WTC11 (cell line): ENCODE measurements at regions not wholly inside any gene's neighbourhood (a gene's known extent, or its start where the extent isn't known, plus 50 kb on each side); places are given as distances from the start of the nearest gene placed in this dataset.

Source experiments
- ATAC-seq: fragments of 200-7000 bp; cut with Tn5 transposase; 2 replicates; pipeline ENCODE4 v1.10.0; 2021; ENCODE audit warnings: mild to moderate bottlenecking, moderate library complexity
- CTCF ChIA-PET: fragments of 300-600 bp; sonication (Branson Sonifier 250); formaldehyde crosslinking; loops from one replicate; lab custom pipeline; 2021; ENCODE audit warnings: antibody characterized with exemption; lab: Charles Lee
- POLR2A ChIA-PET: fragments of 350-600 bp; sonication (Branson Sonifier 250); formaldehyde crosslinking; loops from one replicate; lab custom pipeline; 2021; ENCODE audit warnings: antibody characterized with exemption; lab: Charles Lee
- DNase-seq: peaks from one replicate; pipeline ENCODE4 v3.0.0; 2021; ENCODE audit warnings: low spot score
- H3K27ac Mint-ChIP-seq: 2 replicates; pipeline ENCODE4 v1.8.0; 2021; ENCODE audit warnings: mixed read lengths
- H3K27me3 Mint-ChIP-seq: 2 replicates; pipeline ENCODE4 v1.8.0; 2021; ENCODE audit warnings: low read depth, mild to moderate bottlenecking, moderate library complexity, mixed read lengths
- H3K36me3 Mint-ChIP-seq: 2 replicates; pipeline ENCODE4 v1.8.0; 2021; ENCODE audit warnings: mixed read lengths
- H3K4me1 Mint-ChIP-seq: 2 replicates; pipeline ENCODE4 v1.8.0; 2022; ENCODE audit warnings: mixed read lengths
- H3K4me3 Mint-ChIP-seq: 2 replicates; pipeline ENCODE4 v1.8.0; 2021; ENCODE audit warnings: mild to moderate bottlenecking, moderate library complexity, mixed read lengths
- H3K9me3 Mint-ChIP-seq: 2 replicates; pipeline ENCODE4 v1.8.0; 2021; ENCODE audit warnings: mixed read lengths
- ESRRA ChIP-seq: sonication (generic); formaldehyde crosslinking; IDR thresholded peaks from 2 replicates; pipeline ENCODE4 v1.8.1; 2022; ENCODE audit warnings: mild to moderate bottlenecking, missing genetic modification reagents, borderline replicate concordance
- ETV6 ChIP-seq: sonication (generic); formaldehyde crosslinking; IDR thresholded peaks from 2 replicates; pipeline ENCODE4 v1.8.1; 2022; ENCODE audit warnings: mild to moderate bottlenecking, missing genetic modification reagents
- FOXJ3 ChIP-seq: sonication (generic); formaldehyde crosslinking; IDR thresholded peaks from 2 replicates; pipeline ENCODE4 v1.9.0; 2021; ENCODE audit warnings: missing genetic modification reagents, mild to moderate bottlenecking, borderline replicate concordance
- FOXP1 ChIP-seq: sonication (generic); formaldehyde crosslinking; IDR thresholded peaks from 2 replicates; pipeline ENCODE4 v1.8.0; 2022; ENCODE audit warnings: missing genetic modification reagents, mild to moderate bottlenecking, moderate library complexity, borderline replicate concordance
- GRHL2 ChIP-seq: fragments of 250-450 bp; sonication (Bioruptor Pico); IDR thresholded peaks from 2 replicates; pipeline ENCODE4 v1.8.0; 2022; ENCODE audit warnings: mild to moderate bottlenecking, moderate library complexity; ENCODE audit not compliant: insufficient replicate concordance, severe bottlenecking
- JUN ChIP-seq: sonication (generic); formaldehyde crosslinking; IDR thresholded peaks from 2 replicates; pipeline ENCODE4 v1.8.0; 2023; ENCODE audit warnings: mild to moderate bottlenecking, missing genetic modification reagents
- KAT7 ChIP-seq: sonication (generic); formaldehyde crosslinking; IDR thresholded peaks from 2 replicates; pipeline ENCODE4 v1.8.1; 2023; ENCODE audit warnings: missing genetic modification reagents, mild to moderate bottlenecking, borderline replicate concordance
- NR1H2 ChIP-seq: sonication (generic); formaldehyde crosslinking; IDR thresholded peaks from 2 replicates; pipeline ENCODE4 v1.9.0; 2021; ENCODE audit warnings: mild to moderate bottlenecking, moderate library complexity, missing genetic modification reagents
- SMAD3 ChIP-seq: sonication (generic); formaldehyde crosslinking; IDR thresholded peaks from 2 replicates; pipeline ENCODE4 v1.8.0; 2022; ENCODE audit warnings: missing genetic modification reagents, mild to moderate bottlenecking, borderline replicate concordance
- SOX15 ChIP-seq: fragments of 250-450 bp; sonication (Bioruptor Pico); IDR thresholded peaks from 2 replicates; pipeline ENCODE4 v1.9.0; 2021; ENCODE audit warnings: mild to moderate bottlenecking
- ZNF317 ChIP-seq: sonication (generic); formaldehyde crosslinking; IDR thresholded peaks from 2 replicates; pipeline ENCODE4 v1.8.1; 2023; ENCODE audit warnings: low read depth, mild to moderate bottlenecking, moderate library complexity, missing genetic modification reagents, borderline replicate concordance
- TF ChIP-seq, protein P1 (sequence below): fragments of 250-450 bp; sonication (Bioruptor Pico); IDR thresholded peaks from 2 replicates; pipeline ENCODE4 v1.9.0; 2021; ENCODE audit warnings: mild to moderate bottlenecking, borderline replicate concordance
- TF ChIP-seq, protein P2 (sequence below): sonication (generic); formaldehyde crosslinking; IDR thresholded peaks from 2 replicates; pipeline ENCODE4 v1.8.1; 2022; ENCODE audit warnings: missing genetic modification reagents, borderline replicate concordance
- TF ChIP-seq, protein P3 (sequence below): sonication (generic); formaldehyde crosslinking; IDR thresholded peaks from 2 replicates; pipeline ENCODE4 v1.8.0; 2023; ENCODE audit warnings: missing genetic modification reagents, mild to moderate bottlenecking, borderline replicate concordance
- TF ChIP-seq, protein P4 (sequence below): sonication (generic); formaldehyde crosslinking; IDR thresholded peaks from 2 replicates; pipeline ENCODE4 v1.8.1; 2023; ENCODE audit warnings: mild to moderate bottlenecking, missing genetic modification reagents, moderate library complexity
- TF ChIP-seq, protein P5 (sequence below): sonication (generic); formaldehyde crosslinking; IDR thresholded peaks from 2 replicates; pipeline ENCODE4 v1.8.1; 2022; ENCODE audit warnings: low read depth, missing genetic modification reagents, borderline replicate concordance

DNA sequence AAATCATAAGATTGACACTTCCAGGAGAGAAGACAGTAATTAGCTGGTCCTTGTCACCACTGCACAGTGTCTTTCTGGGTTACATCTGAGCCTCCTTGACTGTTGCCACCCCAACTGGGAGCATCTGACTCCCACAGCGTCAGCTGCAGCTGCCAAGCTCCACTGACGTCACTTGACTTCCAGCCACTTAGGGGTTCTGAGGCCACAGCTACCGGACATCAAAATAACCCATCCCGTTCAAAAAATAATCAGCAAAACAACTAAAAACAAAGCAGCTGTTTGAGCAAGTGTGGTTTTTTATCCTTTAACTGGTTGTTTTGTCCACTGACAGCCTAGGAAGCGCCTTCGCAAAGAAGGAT lies 206.5 kb upstream of the AGAP1 start (continued):
- TF ChIP-seq, protein P1, sequence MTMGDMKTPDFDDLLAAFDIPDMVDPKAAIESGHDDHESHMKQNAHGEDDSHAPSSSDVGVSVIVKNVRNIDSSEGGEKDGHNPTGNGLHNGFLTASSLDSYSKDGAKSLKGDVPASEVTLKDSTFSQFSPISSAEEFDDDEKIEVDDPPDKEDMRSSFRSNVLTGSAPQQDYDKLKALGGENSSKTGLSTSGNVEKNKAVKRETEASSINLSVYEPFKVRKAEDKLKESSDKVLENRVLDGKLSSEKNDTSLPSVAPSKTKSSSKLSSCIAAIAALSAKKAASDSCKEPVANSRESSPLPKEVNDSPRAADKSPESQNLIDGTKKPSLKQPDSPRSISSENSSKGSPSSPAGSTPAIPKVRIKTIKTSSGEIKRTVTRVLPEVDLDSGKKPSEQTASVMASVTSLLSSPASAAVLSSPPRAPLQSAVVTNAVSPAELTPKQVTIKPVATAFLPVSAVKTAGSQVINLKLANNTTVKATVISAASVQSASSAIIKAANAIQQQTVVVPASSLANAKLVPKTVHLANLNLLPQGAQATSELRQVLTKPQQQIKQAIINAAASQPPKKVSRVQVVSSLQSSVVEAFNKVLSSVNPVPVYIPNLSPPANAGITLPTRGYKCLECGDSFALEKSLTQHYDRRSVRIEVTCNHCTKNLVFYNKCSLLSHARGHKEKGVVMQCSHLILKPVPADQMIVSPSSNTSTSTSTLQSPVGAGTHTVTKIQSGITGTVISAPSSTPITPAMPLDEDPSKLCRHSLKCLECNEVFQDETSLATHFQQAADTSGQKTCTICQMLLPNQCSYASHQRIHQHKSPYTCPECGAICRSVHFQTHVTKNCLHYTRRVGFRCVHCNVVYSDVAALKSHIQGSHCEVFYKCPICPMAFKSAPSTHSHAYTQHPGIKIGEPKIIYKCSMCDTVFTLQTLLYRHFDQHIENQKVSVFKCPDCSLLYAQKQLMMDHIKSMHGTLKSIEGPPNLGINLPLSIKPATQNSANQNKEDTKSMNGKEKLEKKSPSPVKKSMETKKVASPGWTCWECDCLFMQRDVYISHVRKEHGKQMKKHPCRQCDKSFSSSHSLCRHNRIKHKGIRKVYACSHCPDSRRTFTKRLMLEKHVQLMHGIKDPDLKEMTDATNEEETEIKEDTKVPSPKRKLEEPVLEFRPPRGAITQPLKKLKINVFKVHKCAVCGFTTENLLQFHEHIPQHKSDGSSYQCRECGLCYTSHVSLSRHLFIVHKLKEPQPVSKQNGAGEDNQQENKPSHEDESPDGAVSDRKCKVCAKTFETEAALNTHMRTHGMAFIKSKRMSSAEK, result no peak

DNA sequence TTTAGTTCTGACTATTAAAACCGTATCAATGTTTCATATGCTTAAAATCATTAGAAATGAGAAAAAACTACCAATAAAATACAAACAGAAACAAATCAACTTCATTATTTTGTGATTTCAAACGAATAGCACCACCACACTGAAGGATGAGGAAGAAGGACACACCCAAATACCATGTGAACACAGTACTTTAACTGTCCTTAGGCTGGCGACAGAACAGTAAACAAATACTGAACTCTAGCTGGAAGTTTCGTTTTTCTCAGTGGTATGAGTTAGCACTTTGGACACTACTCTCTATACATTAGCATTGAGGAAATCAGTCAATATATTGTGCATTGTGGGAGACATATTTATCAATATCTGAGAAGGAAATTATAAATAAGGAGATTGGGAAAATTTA lies 202.4 kb upstream of the AGAP1 start:
- CTCF ChIA-PET, result no interaction called here

More for the DNA sequence above, 202.4 kb upstream of the AGAP1 start:
- DNase-seq (no peak), ATAC-seq (no peak)
- H3K27ac Mint-ChIP-seq, result no peak overlapping the region
- peaks cover 6% of the 10 kb centered on the region for H3K9me3 Mint-ChIP-seq
- POLR2A ChIA-PET, result no interaction called here
- H3K4me1 Mint-ChIP-seq, result peaks cover 4% of the 10 kb centered on the region; the same call in 1 of the 2 replicates
- H3K4me3 Mint-ChIP-seq, result no peak overlapping the region
- no peaks in the 10 kb centered on the region for H3K27me3 Mint-ChIP-seq
- TF ChIP-seq, protein P2, sequence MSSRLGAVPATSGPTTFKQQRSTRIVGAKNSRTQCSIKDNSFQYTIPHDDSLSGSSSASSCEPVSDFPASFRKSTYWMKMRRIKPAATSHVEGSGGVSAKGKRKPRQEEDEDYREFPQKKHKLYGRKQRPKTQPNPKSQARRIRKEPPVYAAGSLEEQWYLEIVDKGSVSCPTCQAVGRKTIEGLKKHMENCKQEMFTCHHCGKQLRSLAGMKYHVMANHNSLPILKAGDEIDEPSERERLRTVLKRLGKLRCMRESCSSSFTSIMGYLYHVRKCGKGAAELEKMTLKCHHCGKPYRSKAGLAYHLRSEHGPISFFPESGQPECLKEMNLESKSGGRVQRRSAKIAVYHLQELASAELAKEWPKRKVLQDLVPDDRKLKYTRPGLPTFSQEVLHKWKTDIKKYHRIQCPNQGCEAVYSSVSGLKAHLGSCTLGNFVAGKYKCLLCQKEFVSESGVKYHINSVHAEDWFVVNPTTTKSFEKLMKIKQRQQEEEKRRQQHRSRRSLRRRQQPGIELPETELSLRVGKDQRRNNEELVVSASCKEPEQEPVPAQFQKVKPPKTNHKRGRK (CRISPR knock-in tag), result no peak
- TF ChIP-seq ETV6 (CRISPR knock-in tag) (no peak), ESRRA (CRISPR knock-in tag) (no peak), KAT7 (CRISPR knock-in tag) (no peak), SOX15 (CRISPR knock-in tag) (no peak), JUN (CRISPR knock-in tag) (no peak), FOXP1 (CRISPR knock-in tag) (no peak), NR1H2 (CRISPR knock-in tag) (no peak), SMAD3 (CRISPR knock-in tag) (no peak), FOXJ3 (CRISPR knock-in tag) (no peak), ZNF317 (no peak), GRHL2 (CRISPR knock-in tag) (no peak)
- TF ChIP-seq, protein P1, result no peak
- TF ChIP-seq, protein P3, sequence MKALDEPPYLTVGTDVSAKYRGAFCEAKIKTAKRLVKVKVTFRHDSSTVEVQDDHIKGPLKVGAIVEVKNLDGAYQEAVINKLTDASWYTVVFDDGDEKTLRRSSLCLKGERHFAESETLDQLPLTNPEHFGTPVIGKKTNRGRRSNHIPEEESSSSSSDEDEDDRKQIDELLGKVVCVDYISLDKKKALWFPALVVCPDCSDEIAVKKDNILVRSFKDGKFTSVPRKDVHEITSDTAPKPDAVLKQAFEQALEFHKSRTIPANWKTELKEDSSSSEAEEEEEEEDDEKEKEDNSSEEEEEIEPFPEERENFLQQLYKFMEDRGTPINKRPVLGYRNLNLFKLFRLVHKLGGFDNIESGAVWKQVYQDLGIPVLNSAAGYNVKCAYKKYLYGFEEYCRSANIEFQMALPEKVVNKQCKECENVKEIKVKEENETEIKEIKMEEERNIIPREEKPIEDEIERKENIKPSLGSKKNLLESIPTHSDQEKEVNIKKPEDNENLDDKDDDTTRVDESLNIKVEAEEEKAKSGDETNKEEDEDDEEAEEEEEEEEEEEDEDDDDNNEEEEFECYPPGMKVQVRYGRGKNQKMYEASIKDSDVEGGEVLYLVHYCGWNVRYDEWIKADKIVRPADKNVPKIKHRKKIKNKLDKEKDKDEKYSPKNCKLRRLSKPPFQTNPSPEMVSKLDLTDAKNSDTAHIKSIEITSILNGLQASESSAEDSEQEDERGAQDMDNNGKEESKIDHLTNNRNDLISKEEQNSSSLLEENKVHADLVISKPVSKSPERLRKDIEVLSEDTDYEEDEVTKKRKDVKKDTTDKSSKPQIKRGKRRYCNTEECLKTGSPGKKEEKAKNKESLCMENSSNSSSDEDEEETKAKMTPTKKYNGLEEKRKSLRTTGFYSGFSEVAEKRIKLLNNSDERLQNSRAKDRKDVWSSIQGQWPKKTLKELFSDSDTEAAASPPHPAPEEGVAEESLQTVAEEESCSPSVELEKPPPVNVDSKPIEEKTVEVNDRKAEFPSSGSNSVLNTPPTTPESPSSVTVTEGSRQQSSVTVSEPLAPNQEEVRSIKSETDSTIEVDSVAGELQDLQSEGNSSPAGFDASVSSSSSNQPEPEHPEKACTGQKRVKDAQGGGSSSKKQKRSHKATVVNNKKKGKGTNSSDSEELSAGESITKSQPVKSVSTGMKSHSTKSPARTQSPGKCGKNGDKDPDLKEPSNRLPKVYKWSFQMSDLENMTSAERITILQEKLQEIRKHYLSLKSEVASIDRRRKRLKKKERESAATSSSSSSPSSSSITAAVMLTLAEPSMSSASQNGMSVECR (CRISPR knock-in tag), result no peak
- TF ChIP-seq, protein P4, sequence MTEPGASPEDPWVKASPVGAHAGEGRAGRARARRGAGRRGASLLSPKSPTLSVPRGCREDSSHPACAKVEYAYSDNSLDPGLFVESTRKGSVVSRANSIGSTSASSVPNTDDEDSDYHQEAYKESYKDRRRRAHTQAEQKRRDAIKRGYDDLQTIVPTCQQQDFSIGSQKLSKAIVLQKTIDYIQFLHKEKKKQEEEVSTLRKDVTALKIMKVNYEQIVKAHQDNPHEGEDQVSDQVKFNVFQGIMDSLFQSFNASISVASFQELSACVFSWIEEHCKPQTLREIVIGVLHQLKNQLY, result no peak
- TF ChIP-seq, protein P5, sequence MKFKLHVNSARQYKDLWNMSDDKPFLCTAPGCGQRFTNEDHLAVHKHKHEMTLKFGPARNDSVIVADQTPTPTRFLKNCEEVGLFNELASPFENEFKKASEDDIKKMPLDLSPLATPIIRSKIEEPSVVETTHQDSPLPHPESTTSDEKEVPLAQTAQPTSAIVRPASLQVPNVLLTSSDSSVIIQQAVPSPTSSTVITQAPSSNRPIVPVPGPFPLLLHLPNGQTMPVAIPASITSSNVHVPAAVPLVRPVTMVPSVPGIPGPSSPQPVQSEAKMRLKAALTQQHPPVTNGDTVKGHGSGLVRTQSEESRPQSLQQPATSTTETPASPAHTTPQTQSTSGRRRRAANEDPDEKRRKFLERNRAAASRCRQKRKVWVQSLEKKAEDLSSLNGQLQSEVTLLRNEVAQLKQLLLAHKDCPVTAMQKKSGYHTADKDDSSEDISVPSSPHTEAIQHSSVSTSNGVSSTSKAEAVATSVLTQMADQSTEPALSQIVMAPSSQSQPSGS (CRISPR knock-in tag), result no peak
- TF ChIP-seq, all 79 proteins: peak for 0
- H3K36me3 Mint-ChIP-seq, result no peaks in the 10 kb centered on the region; the same call in 1 of the 2 replicates
